Neural crest cell (in vitro differentiated cells): ENCODE measurements at regions not wholly inside any gene's neighbourhood (a gene's known extent, or its start where the extent isn't known, plus 50 kb on each side); places are given as distances from the start of the nearest gene placed in this dataset.
"Not testable (repeated sequence)": the region's sequence is repeated elsewhere in the genome, so short reads cannot be mapped to it uniquely, and the experiment has no call there.

ENCODE experiments used
- DNase-seq: peaks from one replicate; pipeline ENCODE4 v3.0.0; 2021; ENCODE audit warnings: low read depth, mixed read lengths, low spot score
- H3K27ac Mint-ChIP-seq: one replicate; pipeline ENCODE4 v1.8.0; 2021; ENCODE audit warnings: mild to moderate bottlenecking, mixed read lengths; ENCODE audit not compliant: unreplicated experiment
- H3K27me3 Mint-ChIP-seq: 2 replicates; pipeline ENCODE4 v1.8.0; 2021; ENCODE audit warnings: low read depth, mild to moderate bottlenecking, mixed read lengths
- H3K36me3 Mint-ChIP-seq: 2 replicates; pipeline ENCODE4 v1.8.0; 2021; ENCODE audit warnings: low read depth, mild to moderate bottlenecking, mixed read lengths
- H3K4me1 Mint-ChIP-seq: 2 replicates; pipeline ENCODE4 v1.8.0; 2021; ENCODE audit warnings: mixed read lengths
- H3K4me3 Mint-ChIP-seq: one replicate; pipeline ENCODE4 v1.8.0; 2021; ENCODE audit warnings: mild to moderate bottlenecking, mixed read lengths
- H3K9me3 Mint-ChIP-seq: 2 replicates; pipeline ENCODE4 v1.8.0; 2021; ENCODE audit warnings: mixed read lengths
- CTCF ChIP-seq: fragments of 200-600 bp; sonication (generic); conservative IDR thresholded peaks from 2 replicates; pipeline ENCODE4 v1.5.0; 2021; ENCODE audit warnings: antibody characterized with exemption, mild to moderate bottlenecking

- H3K4me3 Mint-ChIP-seq: no peak overlapping the region
- peaks cover 4% of the 10 kb centered on the region for H3K36me3 Mint-ChIP-seq
- DNase-seq: no peak
- H3K27ac Mint-ChIP-seq: no peak overlapping the region
- H3K9me3 Mint-ChIP-seq: peaks cover 3% of the 10 kb centered on the region
- H3K4me1 Mint-ChIP-seq: no peaks in the 10 kb centered on the region
- peaks cover 3% of the 10 kb centered on the region for H3K27me3 Mint-ChIP-seq
- TF ChIP-seq CTCF: no peak
Observed at GRCh38 chr6:80489911-80490635, 383.6 kb downstream of the BCKDHB start.

GRCh38 chr6:80488190-80488589, 381.7 kb downstream of the BCKDHB start:
- Mint-ChIP-seq H3K27me3 (peaks cover 3% of the 10 kb centered on the region), H3K4me1 (peaks cover 9% of the 10 kb centered on the region), H3K36me3 (peaks cover 9% of the 10 kb centered on the region), H3K9me3 (peaks cover 7% of the 10 kb centered on the region), H3K27ac (no peak overlapping the region), H3K4me3 (no peak overlapping the region)
- DNase-seq: no peak
- no peak for TF ChIP-seq CTCF

GRCh38 chr6:80485494-80485893, 379.0 kb downstream of the BCKDHB start:
- H3K4me3 Mint-ChIP-seq, H3K36me3 Mint-ChIP-seq, H3K27me3 Mint-ChIP-seq, H3K9me3 Mint-ChIP-seq, DNase-seq, H3K27ac Mint-ChIP-seq: not testable (repeated sequence)
- H3K4me1 Mint-ChIP-seq: peaks cover 20% of the 10 kb centered on the region

GRCh38 chr6:80482056-80482455, 375.6 kb downstream of the BCKDHB start:
- Mint-ChIP-seq H3K36me3 (peaks cover 5% of the 10 kb centered on the region), H3K4me3 (no peak overlapping the region), H3K9me3 (peaks cover 4% of the 10 kb centered on the region), H3K27ac (no peak overlapping the region), H3K4me1 (peaks cover 23% of the 10 kb centered on the region), H3K27me3 (no peaks in the 10 kb centered on the region)
- no peak for DNase-seq
- no peak for TF ChIP-seq CTCF

- Mint-ChIP-seq H3K36me3 (peaks cover 5% of the 10 kb centered on the region), H3K9me3 (peaks cover 4% of the 10 kb centered on the region), H3K4me3 (no peak overlapping the region), H3K27ac (no peak overlapping the region), H3K27me3 (no peaks in the 10 kb centered on the region), H3K4me1 (peaks cover 23% of the 10 kb centered on the region)
- TF ChIP-seq CTCF: no peak
- DNase-seq: no peak
Observed at GRCh38 chr6:80480421-80481157, 374.1 kb downstream of the BCKDHB start.

- Mint-ChIP-seq H3K4me1 (peaks cover 12% of the 10 kb centered on the region), H3K9me3 (no peaks in the 10 kb centered on the region), H3K4me3 (no peak overlapping the region), H3K27me3 (no peaks in the 10 kb centered on the region), H3K36me3 (no peaks in the 10 kb centered on the region), H3K27ac (no peak overlapping the region)
- no peak for TF ChIP-seq CTCF
- DNase-seq: no peak
Observed at GRCh38 chr6:80478030-80478429, 371.6 kb downstream of the BCKDHB start.
